Middle frontal gyrus (tissue), 1 donor: ENCODE measurements at regions not wholly inside any gene's neighbourhood (a gene's known extent, or its start where the extent isn't known, plus 50 kb on each side); places are given as distances from the start of the nearest gene placed in this dataset.
"Not testable (repeated sequence)": the region's sequence is repeated elsewhere in the genome, so short reads cannot be mapped to it uniquely, and the experiment has no call there.

Source experiments
- DNase-seq: peaks from one replicate; pipeline ENCODE4 v3.0.0-alpha.2; 2015; ENCODE audit warnings: low spot score; ENCODE audit errors: extremely low spot score

- no peak for DNase-seq
Observed at GRCh38 chr10:28986117-28986792, 302.6 kb upstream of the LYZL1 start.

- no peak for DNase-seq
Observed at GRCh38 chr10:28986856-28987255, 302.0 kb upstream of the LYZL1 start.

GRCh38 chr10:28987555-28988320 lies 301.1 kb upstream of the LYZL1 start:
- no peak for DNase-seq

- DNase-seq, result no peak
Observed at GRCh38 chr10:28988980-28989379, 299.9 kb upstream of the LYZL1 start.

GRCh38 chr10:28991333-28992270 lies 297.3 kb upstream of the LYZL1 start:
- DNase-seq, result no peak

GRCh38 chr10:28993056-28993455 lies 295.8 kb upstream of the LYZL1 start:
- DNase-seq, result no peak

GRCh38 chr10:28993861-28994260 lies 295.0 kb upstream of the LYZL1 start:
- no peak for DNase-seq

- DNase-seq, result not testable (repeated sequence)
Observed at GRCh38 chr10:28994802-28995201, 294.1 kb upstream of the LYZL1 start.

GRCh38 chr10:28995497-28995896 lies 293.4 kb upstream of the LYZL1 start:
- DNase-seq, result no peak

GRCh38 chr10:28996345-28996744 lies 292.5 kb upstream of the LYZL1 start:
- DNase-seq, result no peak

- no peak for DNase-seq
Observed at GRCh38 chr10:28996947-28997551, 291.8 kb upstream of the LYZL1 start.

GRCh38 chr10:28997734-28998133 lies 291.1 kb upstream of the LYZL1 start:
- DNase-seq, result no peak

- DNase-seq, result no peak
Observed at GRCh38 chr10:29001801-29002200, 287.1 kb upstream of the LYZL1 start.

GRCh38 chr10:29003014-29003413 lies 285.9 kb upstream of the LYZL1 start:
- not testable (repeated sequence) for DNase-seq

GRCh38 chr10:29005988-29006387 lies 282.9 kb upstream of the LYZL1 start:
- DNase-seq, result no peak

- DNase-seq, result no peak
Observed at GRCh38 chr10:29007370-29007747, 281.5 kb upstream of the LYZL1 start.

GRCh38 chr10:29007748-29008610 lies 280.9 kb upstream of the LYZL1 start:
- no peak for DNase-seq

GRCh38 chr10:29009464-29009863 lies 279.4 kb upstream of the LYZL1 start:
- no peak for DNase-seq

GRCh38 chr10:29011516-29011915 lies 277.4 kb upstream of the LYZL1 start:
- no peak for DNase-seq

- DNase-seq, result no peak
Observed at GRCh38 chr10:29012926-29013554, 275.8 kb upstream of the LYZL1 start.
